ENCODE measurements at regions not wholly inside any gene's neighbourhood (a gene's known extent, or its start where the extent isn't known, plus 50 kb on each side); places are given as distances from the start of the nearest gene placed in this dataset.

GRCh38 chr3:99410789-99411311 is 227.5 kb upstream of the COL8A1 start:
- TF ChIP-seq TAF1 (CRISPR knock-in tag; IDR thresholded peaks at IDR 0.05) (no peak), CBX5 (CRISPR knock-in tag; IDR thresholded peaks at IDR 0.05; ENCODE audit: borderline replicate concordance) (no peak), KDM1A (CRISPR knock-in tag; IDR thresholded peaks at IDR 0.05) (no peak), ZFX (CRISPR knock-in tag; IDR thresholded peaks at IDR 0.05; ENCODE audit: low read depth) (no peak), ZNF510 (CRISPR knock-in tag; IDR thresholded peaks at IDR 0.05; ENCODE audit: low read depth) (no peak), BRF2 (CRISPR knock-in tag; IDR thresholded peaks at IDR 0.05) (no peak)

All from HepG2 (cell line).